Parathyroid adenoma (tissue), 2 donors: ENCODE measurements at regions not wholly inside any gene's neighbourhood (a gene's known extent, or its start where the extent isn't known, plus 50 kb on each side); places are given as distances from the start of the nearest gene placed in this dataset.

ENCODE experiments used
- H2AFZ ChIP-seq: fragments of 300-600 bp; sonication (generic); one replicate; pipeline ENCODE4 v1.7.0; 2017; ENCODE audit warnings: antibody characterized with exemption, mild to moderate bottlenecking
- H3K27ac ChIP-seq: fragments of 300-600 bp; sonication (generic); one replicate; pipeline ENCODE4 v1.7.0; 2017
- H3K27me3 ChIP-seq: fragments of 300-600 bp; sonication (generic); one replicate; pipeline ENCODE4 v1.7.0; 2017; ENCODE audit warnings: low read length; ENCODE audit not compliant: control insufficient read depth, insufficient read depth
- H3K36me3 ChIP-seq: fragments of 300-600 bp; sonication (generic); one replicate; pipeline ENCODE4 v1.7.0; 2017; ENCODE audit warnings: low read length; ENCODE audit not compliant: control insufficient read depth, insufficient read depth
- H3K4me1 ChIP-seq: fragments of 300-600 bp; sonication (generic); one replicate; pipeline ENCODE4 v1.7.0; 2017; ENCODE audit warnings: control low read depth
- H3K4me2 ChIP-seq: fragments of 300-600 bp; sonication (generic); one replicate; pipeline ENCODE4 v1.7.0; 2017; ENCODE audit warnings: low read length
- H3K4me3 ChIP-seq: fragments of 300-600 bp; sonication (generic); one replicate; pipeline ENCODE4 v1.7.0; 2017; ENCODE audit warnings: low read depth, low read length
- H3K79me2 ChIP-seq: fragments of 300-600 bp; sonication (generic); one replicate; pipeline ENCODE4 v1.7.0; 2017; ENCODE audit warnings: control low read depth
- H3K9ac ChIP-seq: fragments of 300-600 bp; sonication (generic); one replicate; pipeline ENCODE4 v1.7.0; 2017; ENCODE audit warnings: mild to moderate bottlenecking
- H3K9me3 ChIP-seq: fragments of 300-600 bp; sonication (generic); one replicate; pipeline ENCODE4 v1.7.0; 2017; ENCODE audit warnings: low read length; ENCODE audit not compliant: control insufficient read depth
- CTCF ChIP-seq: fragments of 300-600 bp; sonication (generic); IDR thresholded peaks from one replicate; pipeline ENCODE4 v1.7.0; 2017; ENCODE audit warnings: antibody characterized with exemption, mild to moderate bottlenecking
- donor health status: primary hyperparathyroidism.

DNA sequence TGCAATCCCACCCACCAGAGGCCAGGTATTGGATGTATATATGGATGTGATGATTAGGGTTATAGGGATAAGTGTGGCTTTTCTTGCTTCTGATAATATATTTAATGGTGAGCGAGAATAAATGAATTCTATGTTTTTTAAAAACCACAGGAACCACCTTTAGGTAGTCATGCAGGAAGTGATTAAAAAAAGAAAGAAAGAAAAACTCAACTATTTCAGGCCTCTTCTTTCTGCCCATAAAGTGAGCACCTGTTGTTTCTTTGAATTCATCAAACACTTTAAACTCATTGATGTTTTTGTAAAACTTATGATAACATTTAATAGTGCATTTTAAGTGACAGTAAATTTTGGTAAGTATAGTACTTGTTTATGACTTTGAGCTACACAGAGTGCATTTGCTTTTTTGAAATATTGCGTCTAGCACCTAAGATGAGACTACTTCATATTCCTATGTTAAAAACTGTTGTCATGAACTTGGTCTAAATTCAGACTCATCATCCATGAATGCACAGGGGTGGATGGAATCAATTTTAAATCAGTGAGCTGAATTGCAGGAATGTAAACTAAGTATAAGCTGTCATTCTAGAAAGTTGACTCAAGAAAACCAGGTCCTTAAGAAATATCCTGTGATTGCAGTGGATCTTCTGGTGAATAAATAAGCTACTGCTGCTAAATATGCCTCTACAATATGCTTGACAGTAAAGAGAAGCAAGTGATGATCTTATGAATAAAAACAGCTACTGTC lies 764.4 kb upstream of the NECTIN3 start:
- Histone ChIP-seq H3K36me3 (no peaks in the 10 kb centered on the region), H3K27me3 (no peaks in the 10 kb centered on the region), H3K4me3 (no peak overlapping the region), H2AFZ (no peak overlapping the region), H3K27ac (no peak overlapping the region), H3K79me2 (no peaks in the 10 kb centered on the region), H3K4me2 (no peak overlapping the region), H3K9ac (no peak overlapping the region), H3K9me3 (no peaks in the 10 kb centered on the region), H3K4me1 (no peaks in the 10 kb centered on the region)
- TF ChIP-seq CTCF, result no peak

DNA sequence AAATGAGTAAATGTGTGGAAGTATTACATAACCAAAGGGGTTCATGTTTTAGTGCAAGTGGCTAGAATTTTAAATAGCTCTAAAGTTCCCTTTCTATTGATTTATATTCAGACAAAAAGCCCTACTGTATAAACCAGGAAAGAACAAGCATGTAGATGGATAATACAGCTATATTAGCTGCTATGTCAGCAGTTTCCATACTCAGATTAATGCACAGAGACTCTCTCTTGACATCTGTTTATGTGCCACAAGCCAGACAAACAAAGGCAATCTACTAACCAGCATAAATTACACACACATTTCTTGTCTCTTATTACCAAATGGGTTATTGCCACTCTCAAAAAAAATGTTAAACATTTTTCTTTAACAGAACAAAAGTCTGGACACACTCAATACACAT lies 760.1 kb upstream of the NECTIN3 start:
- Histone ChIP-seq H3K4me3 (no peak overlapping the region), H3K4me1 (no peaks in the 10 kb centered on the region), H2AFZ (no peak overlapping the region), H3K79me2 (no peaks in the 10 kb centered on the region), H3K27me3 (no peaks in the 10 kb centered on the region), H3K9ac (no peak overlapping the region), H3K36me3 (no peaks in the 10 kb centered on the region), H3K9me3 (no peaks in the 10 kb centered on the region), H3K4me2 (no peak overlapping the region), H3K27ac (no peak overlapping the region)
- no peak for TF ChIP-seq CTCF

GRCh38 chr3:110314512-110315114 lies 757.0 kb upstream of the NECTIN3 start:
- peak; percentile 52 for TF ChIP-seq CTCF

GRCh38 chr3:110318108-110318507 lies 753.5 kb upstream of the NECTIN3 start:
- no peak overlapping the region for H3K9ac ChIP-seq
- H3K27me3 ChIP-seq, result no peaks in the 10 kb centered on the region

More at GRCh38 chr3:110314512-110315114, 757.0 kb upstream of the NECTIN3 start:
- Histone ChIP-seq H3K27ac (no peak overlapping the region), H3K4me1 (no peaks in the 10 kb centered on the region), H3K79me2 (no peaks in the 10 kb centered on the region), H3K9me3 (no peaks in the 10 kb centered on the region), H3K36me3 (no peaks in the 10 kb centered on the region), H3K27me3 (no peaks in the 10 kb centered on the region), H2AFZ (no peak overlapping the region), H3K4me3 (no peak overlapping the region), H3K4me2 (no peak overlapping the region), H3K9ac (no peak overlapping the region)

More at GRCh38 chr3:110318108-110318507, 753.5 kb upstream of the NECTIN3 start:
- H3K27ac ChIP-seq, result no peak overlapping the region
- no peaks in the 10 kb centered on the region for H3K4me1 ChIP-seq
- TF ChIP-seq CTCF, result no peak
- no peak overlapping the region for H2AFZ ChIP-seq
- no peaks in the 10 kb centered on the region for H3K9me3 ChIP-seq
- H3K36me3 ChIP-seq, result no peaks in the 10 kb centered on the region
- H3K79me2 ChIP-seq, result no peaks in the 10 kb centered on the region
- H3K4me3 ChIP-seq, result no peak overlapping the region
- no peak overlapping the region for H3K4me2 ChIP-seq
